IMR-90 (cell line): ENCODE measurements at regions not wholly inside any gene's neighbourhood (a gene's known extent, or its start where the extent isn't known, plus 50 kb on each side); places are given as distances from the start of the nearest gene placed in this dataset.
A peak's percentile ranks its signal among the peaks of the same experiment; 100 is the strongest.

Experiments
- ATAC-seq: fragments of 200-7000 bp; cut with Tn5 transposase; 2 replicates; pipeline ENCODE4 v1.9.1; 2020; ENCODE audit warnings: low read depth, mild to moderate bottlenecking, moderate library complexity
- BruUV-seq: library from RNA; stranded (reverse); fragments of 400-500 nt; replicated peaks from 2 replicates; lab custom pipeline; 2021; lab: Mats Ljungman, UMichigan
- CTCF ChIA-PET: fragments of 300-600 bp; formaldehyde crosslinking; extraction: SDS; loops from one replicate; lab custom pipeline; 2021; ENCODE audit warnings: antibody characterized with exemption; lab: Yijun Ruan, JAX
- POLR2A ChIA-PET: fragments of 300-600 bp; sonication (Branson Sonifier 250); formaldehyde crosslinking; loops from one replicate; lab custom pipeline; 2022; ENCODE audit warnings: antibody characterized with exemption; ENCODE audit not compliant: unreplicated experiment; lab: Charles Lee
- DNase-seq: peaks from one replicate; pipeline ENCODE4 v3.0.0; 2013
- H2AFZ ChIP-seq: replicated peaks from 2 replicates; pipeline ENCODE3; 2013; ENCODE audit warnings: low read length, mild to moderate bottlenecking; ENCODE audit not compliant: poor library complexity
- H2AK5ac ChIP-seq: 2 replicates; pipeline ENCODE4 v1.6.1; 2013; ENCODE audit warnings: low read depth, low read length, inconsistent platforms
- H2AK9ac ChIP-seq: replicated peaks from 2 replicates; pipeline ENCODE3; 2013; ENCODE audit warnings: mild to moderate bottlenecking, low read depth, low read length, moderate library complexity; ENCODE audit not compliant: poor library complexity
- H2BK120ac ChIP-seq: 2 replicates; pipeline ENCODE4 v1.6.1; 2013; ENCODE audit warnings: low read depth, low read length, inconsistent platforms
- H2BK15ac ChIP-seq: 3 replicates; pipeline ENCODE4 v1.6.1; 2013; ENCODE audit warnings: low read depth, low read length, inconsistent platforms
- H2BK20ac ChIP-seq: 2 replicates; pipeline ENCODE4 v1.6.1; 2013; ENCODE audit warnings: low read depth, mild to moderate bottlenecking, inconsistent platforms, low read length, moderate library complexity
- H2BK5ac ChIP-seq: 2 replicates; pipeline ENCODE4 v1.6.1; 2013; ENCODE audit warnings: mild to moderate bottlenecking, low read depth, low read length, inconsistent platforms; ENCODE audit not compliant: poor library complexity, severe bottlenecking
- H3K14ac ChIP-seq: replicated peaks from 2 replicates; pipeline ENCODE4 v1.6.1; 2013; ENCODE audit warnings: low read depth, low read length, inconsistent platforms
- H3K18ac ChIP-seq: 2 replicates; pipeline ENCODE4 v1.6.1; 2013; ENCODE audit warnings: low read depth, low read length, control low read depth
- H3K23ac ChIP-seq: 2 replicates; pipeline ENCODE4 v1.6.1; 2013; ENCODE audit warnings: low read depth, low read length, inconsistent platforms
- H3K27ac ChIP-seq: 2 replicates; pipeline ENCODE4 v1.5.1; 2013; ENCODE audit warnings: mild to moderate bottlenecking, control low read depth, low read length; ENCODE audit not compliant: insufficient read depth
- H3K27me3 ChIP-seq: 2 replicates; pipeline ENCODE4 v1.6.1; 2013; ENCODE audit warnings: low read length; ENCODE audit not compliant: control insufficient read depth, insufficient read depth
- H3K36me3 ChIP-seq: 2 replicates; pipeline ENCODE4 v1.6.1; 2013; ENCODE audit warnings: low read length, mixed read lengths; ENCODE audit not compliant: control insufficient read depth, insufficient read depth
- H3K4ac ChIP-seq: 2 replicates; pipeline ENCODE4 v1.6.1; 2013; ENCODE audit warnings: low read depth, low read length, inconsistent platforms
- H3K4me1 ChIP-seq: 2 replicates; pipeline ENCODE4 v1.6.1; 2013; ENCODE audit warnings: low read length, mixed read lengths; ENCODE audit not compliant: control insufficient read depth, insufficient read depth
- H3K4me2 ChIP-seq: 2 replicates; pipeline ENCODE4 v1.6.1; 2013; ENCODE audit warnings: low read depth, mild to moderate bottlenecking, control low read depth, low read length, moderate library complexity
- H3K4me3 ChIP-seq: 2 replicates; pipeline ENCODE4 v1.5.1; 2013; ENCODE audit warnings: low read depth, mild to moderate bottlenecking, control low read depth, low read length, moderate library complexity; ENCODE audit not compliant: insufficient read depth
- H3K56ac ChIP-seq: 2 replicates; pipeline ENCODE4 v1.6.1; 2013; ENCODE audit warnings: low read length, inconsistent platforms; ENCODE audit not compliant: insufficient read depth; ENCODE audit errors: extremely low read depth
- H3K79me1 ChIP-seq, 2 experiments: 2 replicates each; pipeline ENCODE4 v1.6.1; 2013; ENCODE audit warnings: low read length in 2 of 2, inconsistent platforms in 1 of 2, low read depth in 1 of 2
- H3K9ac ChIP-seq: 2 replicates; pipeline ENCODE4 v1.6.1; 2013; ENCODE audit warnings: low read depth, low read length, control low read depth
- H3K9me1 ChIP-seq: 2 replicates; pipeline ENCODE4 v1.6.1; 2013; ENCODE audit warnings: low read length, inconsistent platforms; ENCODE audit not compliant: insufficient read depth
- H3K9me3 ChIP-seq: 2 replicates; pipeline ENCODE4 v1.6.1; 2013; ENCODE audit warnings: low read length; ENCODE audit not compliant: control insufficient read depth, insufficient read depth
- H4K20me1 ChIP-seq: 2 replicates; pipeline ENCODE4 v1.6.1; 2013; ENCODE audit warnings: low read length, inconsistent platforms; ENCODE audit not compliant: insufficient read depth
- H4K5ac ChIP-seq: 2 replicates; pipeline ENCODE4 v1.6.1; 2013; ENCODE audit warnings: mild to moderate bottlenecking, low read depth, low read length, control low read depth
- H4K8ac ChIP-seq, 2 experiments: 2 replicates each; pipeline ENCODE4 v1.6.1; 2013; ENCODE audit warnings: low read depth in 2 of 2, low read length in 2 of 2, control low read depth in 1 of 2, inconsistent platforms in 1 of 2
- H4K91ac ChIP-seq: 2 replicates; pipeline ENCODE4 v1.6.1; 2013; ENCODE audit warnings: low read depth, low read length, inconsistent platforms; ENCODE audit not compliant: insufficient read depth
- BHLHE40 ChIP-seq: fragments of 150-350 bp; IDR thresholded peaks from 2 replicates; pipeline ENCODE4 v1.6.1; 2016; ENCODE audit warnings: mild to moderate bottlenecking, low read depth, low read length
- CEBPB ChIP-seq: IDR thresholded peaks from 2 replicates; pipeline ENCODE4 v1.6.1; 2012; ENCODE audit warnings: low read depth, low read length, improper control_type of control experiment
- WGBS, 2 experiments: methylation state at CpG; one replicate each; pipeline versions ENCODE4 v1.1.5 to v1.1.7; 2013; ENCODE audit warnings: missing lambda C conversion rate in 2 of 2; ENCODE audit not compliant: insufficient read length in 1 of 2; ENCODE audit errors: extremely low coverage in 2 of 2; 5-methylcytosine and 5-hydroxymethylcytosine counted together
- dilution Hi-C: fragments of 300-500 bp; cut with HindIII; formaldehyde crosslinking; loops from one replicate; pipeline ENCODE4 v1.14.3; 2018; ENCODE audit warnings: low sequenced_read_pairs; ENCODE audit not compliant: unreplicated experiment
- in situ Hi-C: fragments of 300-500 bp; cut with MboI; formaldehyde crosslinking; loops from 3 replicates; pipeline ENCODE4 v1.14.3; 2019; ENCODE audit warnings: low sequenced_read_pairs, inconsistent platforms, mixed read lengths
- intact Hi-C: fragments of 100-400 bp; cut with micrococcal nuclease; formaldehyde crosslinking; loops from 2 replicates; pipeline ENCODE4 v1.10.0; 2022
- TF ChIP-seq, protein P1 (sequence below): fragments of 150-350 bp; IDR thresholded peaks from 2 replicates; pipeline ENCODE4 v1.6.1; 2017; ENCODE audit warnings: mild to moderate bottlenecking, antibody characterized with exemption, low read length, low read depth

DNA sequence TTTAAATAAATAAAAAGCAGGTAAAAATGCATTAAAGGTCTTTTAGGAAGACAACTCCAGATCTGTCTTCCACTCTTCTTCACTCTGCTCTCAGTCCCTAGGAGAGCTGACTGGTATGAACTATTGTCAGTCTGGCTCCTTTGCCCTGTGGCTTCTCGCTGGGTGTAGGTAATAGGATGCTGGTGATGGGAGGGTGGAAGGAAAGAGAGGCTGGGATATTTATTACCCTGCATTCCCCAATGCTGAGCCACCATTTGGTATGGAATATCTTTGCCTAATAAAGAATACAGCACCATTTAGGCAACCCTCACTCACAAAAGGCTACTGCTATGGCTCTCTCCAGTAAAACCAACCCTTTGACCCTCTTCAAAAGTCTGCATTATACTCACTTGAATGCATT is 326.9 kb downstream of the CNTN3 start:
- H3K9me1 ChIP-seq, result no peaks in the 10 kb centered on the region
- H3K4ac ChIP-seq, result no peak overlapping the region
- no peak overlapping the region for H2AK9ac ChIP-seq
- H3K23ac ChIP-seq, result no peak overlapping the region
- no peaks in the 10 kb centered on the region for H3K79me1 ChIP-seq
- H3K27me3 ChIP-seq, result no peaks in the 10 kb centered on the region
- no peak overlapping the region for H3K27ac ChIP-seq
- no peak overlapping the region for H2BK120ac ChIP-seq
- DNase-seq, result peak; percentile 18
- TF ChIP-seq BHLHE40 (no peak), CEBPB (no peak)
- TF ChIP-seq, protein P1, sequence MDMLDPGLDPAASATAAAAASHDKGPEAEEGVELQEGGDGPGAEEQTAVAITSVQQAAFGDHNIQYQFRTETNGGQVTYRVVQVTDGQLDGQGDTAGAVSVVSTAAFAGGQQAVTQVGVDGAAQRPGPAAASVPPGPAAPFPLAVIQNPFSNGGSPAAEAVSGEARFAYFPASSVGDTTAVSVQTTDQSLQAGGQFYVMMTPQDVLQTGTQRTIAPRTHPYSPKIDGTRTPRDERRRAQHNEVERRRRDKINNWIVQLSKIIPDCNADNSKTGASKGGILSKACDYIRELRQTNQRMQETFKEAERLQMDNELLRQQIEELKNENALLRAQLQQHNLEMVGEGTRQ, result no peak
- H4K8ac ChIP-seq, result no peak overlapping the region
- H3K18ac ChIP-seq, result no peak overlapping the region
- ChIA-PET POLR2A (no interaction called here), CTCF (no interaction called here)
- no peaks in the 10 kb centered on the region for H3K9me3 ChIP-seq
- H2BK20ac ChIP-seq, result no peak overlapping the region
- ATAC-seq, result peak; percentile 70
- no peaks in the 10 kb centered on the region for H3K36me3 ChIP-seq
- H2BK15ac ChIP-seq, result no peak overlapping the region
- H3K9ac ChIP-seq, result no peak overlapping the region
- H2AK5ac ChIP-seq, result no peak overlapping the region
- no peak overlapping the region for H2BK5ac ChIP-seq
- H4K91ac ChIP-seq, result no peak overlapping the region
- no peak overlapping the region for H4K5ac ChIP-seq
- BruUV-seq, result no TSS peak
- no peak overlapping the region for H3K4me2 ChIP-seq
- dilution Hi-C loops (no loop called here), intact Hi-C loops (no loop called here), in situ Hi-C loops (no loop called here)
- H4K20me1 ChIP-seq, result no peaks in the 10 kb centered on the region
- no peak overlapping the region for H3K4me3 ChIP-seq
- WGBS, 2 experiments, result no CpG with 5 or more reads among the region's 1 CpG
- no peaks in the 10 kb centered on the region for H3K4me1 ChIP-seq
- no peak overlapping the region for H3K14ac ChIP-seq
- H3K56ac ChIP-seq, result no peak overlapping the region
- no peak overlapping the region for H2AFZ ChIP-seq
